GM19238 (cell line): ENCODE measurements at regions not wholly inside any gene's neighbourhood (a gene's known extent, or its start where the extent isn't known, plus 50 kb on each side); places are given as distances from the start of the nearest gene placed in this dataset.
"Not testable (repeated sequence)": the region's sequence is repeated elsewhere in the genome, so short reads cannot be mapped to it uniquely, and the experiment has no call there.

Experiments used
- DNase-seq: peaks from one replicate; pipeline ENCODE4 v3.0.0; 2011; ENCODE audit warnings: low spot score; ENCODE audit not compliant: insufficient read length

GRCh38 chr1:96409689-96410088 lies 311.9 kb upstream of the PTBP2 start:
- no peak for DNase-seq

- no peak for DNase-seq
Measured at GRCh38 chr1:96411006-96411405, 310.6 kb upstream of the PTBP2 start.

GRCh38 chr1:96414598-96414997 lies 307.0 kb upstream of the PTBP2 start:
- no peak for DNase-seq

GRCh38 chr1:96416111-96416595 lies 305.4 kb upstream of the PTBP2 start:
- no peak for DNase-seq

- DNase-seq: peak; percentile 9
Measured at GRCh38 chr1:96416701-96417444, 304.7 kb upstream of the PTBP2 start.

GRCh38 chr1:96418969-96419368 lies 302.6 kb upstream of the PTBP2 start:
- DNase-seq: no peak

- no peak for DNase-seq
Measured at GRCh38 chr1:96424877-96425276, 296.7 kb upstream of the PTBP2 start.

- DNase-seq: no peak
Measured at GRCh38 chr1:96425382-96426129, 296.0 kb upstream of the PTBP2 start.

- no peak for DNase-seq
Measured at GRCh38 chr1:96427616-96428015, 294.0 kb upstream of the PTBP2 start.

- DNase-seq: no peak
Measured at GRCh38 chr1:96445302-96445701, 276.3 kb upstream of the PTBP2 start.

GRCh38 chr1:96464066-96464465 lies 257.5 kb upstream of the PTBP2 start:
- DNase-seq: no peak

GRCh38 chr1:96464522-96464921 lies 257.1 kb upstream of the PTBP2 start:
- no peak for DNase-seq

- DNase-seq: no peak
Measured at GRCh38 chr1:96464991-96465390, 256.6 kb upstream of the PTBP2 start.

GRCh38 chr1:96465441-96465840 lies 256.1 kb upstream of the PTBP2 start:
- DNase-seq: no peak

GRCh38 chr1:96466842-96467241 lies 254.7 kb upstream of the PTBP2 start:
- no peak for DNase-seq

- DNase-seq: not testable (repeated sequence)
Measured at GRCh38 chr1:96469726-96470125, 251.9 kb upstream of the PTBP2 start.

GRCh38 chr1:96472471-96472870 lies 249.1 kb upstream of the PTBP2 start:
- no peak for DNase-seq

GRCh38 chr1:96473791-96474434 lies 247.7 kb upstream of the PTBP2 start:
- DNase-seq: no peak

GRCh38 chr1:96474985-96475743 lies 246.4 kb upstream of the PTBP2 start:
- no peak for DNase-seq

GRCh38 chr1:96475903-96476302 lies 245.7 kb upstream of the PTBP2 start:
- no peak for DNase-seq

- no peak for DNase-seq
Measured at GRCh38 chr1:96478228-96478627, 243.4 kb upstream of the PTBP2 start.
